GM12878 (cell line): ENCODE measurements at regions not wholly inside any gene's neighbourhood (a gene's known extent, or its start where the extent isn't known, plus 50 kb on each side); places are given as distances from the start of the nearest gene placed in this dataset.

Experiments used
- ATAC-seq: fragments of 200-7000 bp; cut with Tn5 transposase; 3 replicates; pipeline ENCODE4 v1.9.1; 2020; ENCODE audit warnings: mild to moderate bottlenecking, moderate library complexity
- BruUV-seq: library from RNA; stranded (reverse); fragments of 400-500 nt; replicated peaks from 2 replicates; lab custom pipeline; 2021; lab: Mats Ljungman, UMichigan
- CTCF ChIA-PET: fragments of 300-600 bp; sonication (Branson Sonifier 250); formaldehyde crosslinking; extraction: SDS; loops from one replicate; lab custom pipeline; 2021; ENCODE audit warnings: inconsistent platforms; lab: Yijun Ruan, JAX
- POLR2A ChIA-PET: fragments of 350-600 bp; formaldehyde crosslinking; extraction: SDS; loops from one replicate; lab custom pipeline; 2021; ENCODE audit warnings: inconsistent platforms; lab: Charles Lee
- RAD21 ChIA-PET: fragments of 300-600 bp; sonication (Branson Sonifier 250); formaldehyde crosslinking; loops from one replicate; lab custom pipeline; 2023; ENCODE audit warnings: antibody characterized with exemption; ENCODE audit not compliant: unreplicated experiment; lab: Charles Lee
- SMC1A ChIA-PET: fragments of 300-600 bp; sonication (Branson Sonifier 250); formaldehyde crosslinking; loops from one replicate; lab custom pipeline; 2023; ENCODE audit not compliant: unreplicated experiment, uncharacterized antibody; lab: Charles Lee
- DNase-seq: peaks from one replicate; pipeline ENCODE4 v3.0.0-alpha.2; 2011; ENCODE audit warnings: low read depth, low spot score
- FAIRE-seq: peaks from 3 replicates; lab custom pipeline; 2011; peaks lifted over from hg19 to GRCh38; lab: Jason Lieb, UNC
- H2AFZ ChIP-seq: 2 replicates; pipeline ENCODE4 v1.6.0; 2011; ENCODE audit warnings: low read depth, low read length, control low read depth; ENCODE audit not compliant: control insufficient read depth
- H3K27ac ChIP-seq: 2 replicates; pipeline ENCODE4 v1.5.1; 2011; ENCODE audit warnings: control low read depth; ENCODE audit not compliant: control insufficient read depth, insufficient read depth
- H3K27me3 ChIP-seq, 2 experiments: replicated peaks in 1 of 2; 2 replicates each; pipeline versions ENCODE4 v1.6.0 to v1.6.1; 2011; ENCODE audit warnings: low read length in 1 of 2; ENCODE audit not compliant: control insufficient read depth in 2 of 2, insufficient read depth in 2 of 2
- H3K36me3 ChIP-seq, 2 experiments: 2 replicates each; pipeline ENCODE4 v1.5.1; 2011; ENCODE audit warnings: low read length in 1 of 2; ENCODE audit not compliant: control insufficient read depth in 2 of 2, insufficient read depth in 2 of 2
- H3K4me1 ChIP-seq: 2 replicates; pipeline ENCODE4 v1.6.1; 2011; ENCODE audit warnings: mild to moderate bottlenecking, low read length, moderate library complexity, mixed read lengths; ENCODE audit not compliant: control insufficient read depth, insufficient read depth
- H3K4me2 ChIP-seq: 2 replicates; pipeline ENCODE4 v1.6.0; 2011; ENCODE audit warnings: control low read depth; ENCODE audit not compliant: control insufficient read depth, insufficient read depth
- H3K4me3 ChIP-seq: fragments of 200-600 bp; sonication (generic); 2 replicates; pipeline ENCODE4 v1.5.1; 2016
- H3K79me2 ChIP-seq: 2 replicates; pipeline ENCODE4 v1.6.0; 2011; ENCODE audit warnings: low read length; ENCODE audit not compliant: control insufficient read depth, insufficient read depth
- H3K9ac ChIP-seq: 2 replicates; pipeline ENCODE4 v1.8.0; 2011; ENCODE audit warnings: low read length, control low read depth, mixed read lengths; ENCODE audit not compliant: control insufficient read depth, insufficient read depth
- H3K9me3 ChIP-seq: replicated peaks from 3 replicates; pipeline ENCODE4 v1.5.1; 2011; ENCODE audit warnings: mild to moderate bottlenecking, low read length; ENCODE audit not compliant: control insufficient read depth, insufficient read depth
- H4K20me1 ChIP-seq: 2 replicates; pipeline ENCODE4 v1.6.0; 2011; ENCODE audit not compliant: control insufficient read depth, insufficient read depth
- ASH2L ChIP-seq: fragments of 300-600, 200-600 bp; sonication (generic); IDR thresholded peaks from 2 replicates; pipeline ENCODE4 v1.6.1; 2017; ENCODE audit warnings: low read depth, mild to moderate bottlenecking, borderline replicate concordance
- BHLHE40 ChIP-seq, 2 experiments: fragments of 450-650 bp in 1 of 2; IDR thresholded peaks; 2 replicates each; pipeline ENCODE4 v1.6.1; 2011 to 2017; ENCODE audit warnings: low read depth in 2 of 2, borderline replicate concordance in 1 of 2, improper control_type of control experiment in 1 of 2, low read length in 1 of 2, mild to moderate bottlenecking in 1 of 2
- CHD1 ChIP-seq: IDR thresholded peaks from 2 replicates; pipeline ENCODE4 v1.6.1; 2012; ENCODE audit warnings: low read depth, low read length, improper control_type of control experiment
- ESRRA ChIP-seq: IDR thresholded peaks from 2 replicates; pipeline ENCODE4 v1.6.1; 2012; ENCODE audit warnings: mild to moderate bottlenecking, low read length, improper control_type of control experiment
- ETV6 ChIP-seq, 2 experiments: fragments of 450-650 bp in 1 of 2; IDR thresholded peaks in 1 of 2; conservative IDR thresholded peaks in 1 of 2; 2 replicates each; pipeline ENCODE4 v1.6.1; 2014; ENCODE audit warnings: antibody characterized with exemption in 1 of 2, borderline replicate concordance in 1 of 2, low read depth in 1 of 2, mild to moderate bottlenecking in 1 of 2, moderate library complexity in 1 of 2
- HDGF ChIP-seq: fragments of 450-650 bp; IDR thresholded peaks from 2 replicates; pipeline ENCODE4 v1.6.1; 2016; ENCODE audit warnings: antibody characterized with exemption
- KDM1A ChIP-seq: fragments of 200-600 bp; sonication (generic); IDR thresholded peaks from 2 replicates; pipeline ENCODE4 v1.6.1; 2016; ENCODE audit warnings: borderline replicate concordance
- NFYB ChIP-seq: IDR thresholded peaks from 2 replicates; pipeline ENCODE4 v1.6.1; 2011; ENCODE audit warnings: low read depth, mild to moderate bottlenecking, low read length, improper control_type of control experiment, moderate library complexity; ENCODE audit not compliant: insufficient read depth
- SMAD1 ChIP-seq: fragments of 450-650 bp; IDR thresholded peaks from 2 replicates; pipeline ENCODE4 v1.6.1; 2018; ENCODE audit warnings: mild to moderate bottlenecking, low read depth; ENCODE audit not compliant: partially characterized antibody
- SP1 ChIP-seq: IDR thresholded peaks from one replicate; pipeline ENCODE4 v1.6.1; 2011; ENCODE audit warnings: low read depth, low read length
- SREBF2 ChIP-seq: IDR thresholded peaks from 2 replicates; pipeline ENCODE4 v1.6.1; 2012; ENCODE audit warnings: mild to moderate bottlenecking, low read length
- WGBS: methylation state at CpG from one replicate; pipeline ENCODE4 v1.1.6; 2016; ENCODE audit warnings: low lambda C conversion rate; ENCODE audit not compliant: insufficient replicate concordance, insufficient coverage; ENCODE audit errors: missing lambda C conversion rate; 5-methylcytosine and 5-hydroxymethylcytosine counted together
- in situ Hi-C: fragments of 300-500 bp; cut with MboI; formaldehyde crosslinking; loops from 9 replicates; pipeline ENCODE4 v1.14.3; 2018; ENCODE audit warnings: mixed read lengths
- intact Hi-C: fragments of 100-400 bp; cut with micrococcal nuclease; formaldehyde crosslinking; loops from one replicate; pipeline ENCODE4 v1.14.2; 2022; ENCODE audit not compliant: unreplicated experiment
- TF ChIP-seq, protein P1 (sequence below), 3 experiments: IDR thresholded peaks in 2 of 3; conservative IDR thresholded peaks in 1 of 3; 2 replicates each; pipeline ENCODE4 v1.5.1; 2011; ENCODE audit warnings: low read depth in 3 of 3, low read length in 3 of 3, mild to moderate bottlenecking in 3 of 3, control low read depth in 2 of 3, moderate library complexity in 2 of 3, inconsistent platforms in 1 of 3, mixed read lengths in 1 of 3; ENCODE audit not compliant: control insufficient read depth in 2 of 3, insufficient read depth in 1 of 3; ENCODE audit errors: extremely low read depth in 1 of 3
- TF ChIP-seq, protein P2 (sequence below): IDR thresholded peaks from 2 replicates; pipeline ENCODE4 v1.6.1; 2012; ENCODE audit warnings: low read depth, low read length, improper control_type of control experiment

DNA sequence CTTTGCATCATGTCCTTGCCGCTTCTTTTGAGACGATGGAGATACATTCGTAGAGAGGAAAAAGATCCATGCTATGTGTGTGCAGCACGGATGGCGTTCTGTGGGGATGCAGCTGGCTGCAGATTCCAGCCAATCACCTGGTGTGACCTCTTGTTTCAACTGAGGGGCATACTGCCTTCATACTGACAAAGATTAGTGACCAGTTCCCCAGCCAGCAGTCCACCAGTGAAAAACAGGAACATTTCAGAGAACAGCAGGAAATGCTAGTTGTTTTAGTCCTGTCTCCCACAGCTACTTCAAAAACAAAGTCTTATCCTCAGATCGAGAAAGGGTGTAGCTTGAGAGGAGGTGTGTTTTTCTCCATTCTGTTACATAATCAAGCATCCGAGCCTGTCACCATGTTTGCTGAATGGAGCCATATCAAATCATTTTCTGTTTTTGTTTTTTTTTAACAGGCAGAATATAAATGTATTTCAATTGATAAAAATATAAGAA, 255.7 kb upstream of the FMN2 start:
- H3K27ac ChIP-seq = no peak overlapping the region
- FAIRE-seq = no peak
- ChIA-PET SMC1A (no interaction called here), CTCF (no interaction called here), RAD21 (no interaction called here), POLR2A (no interaction called here)
- in situ Hi-C loops (no loop called here), intact Hi-C loops (no loop called here)
- 38% methylated on average over 7 of the region's 7 CpGs for WGBS
- H3K4me2 ChIP-seq = no peak overlapping the region
- H3K9me3 ChIP-seq = no peaks in the 10 kb centered on the region
- H3K36me3 ChIP-seq = no peaks in the 10 kb centered on the region
- H3K27me3 ChIP-seq = no peaks in the 10 kb centered on the region
- BruUV-seq = no TSS peak
- no peaks in the 10 kb centered on the region for H4K20me1 ChIP-seq
- DNase-seq = no peak
- no peak for TF ChIP-seq HDGF
- TF ChIP-seq, protein P1, sequence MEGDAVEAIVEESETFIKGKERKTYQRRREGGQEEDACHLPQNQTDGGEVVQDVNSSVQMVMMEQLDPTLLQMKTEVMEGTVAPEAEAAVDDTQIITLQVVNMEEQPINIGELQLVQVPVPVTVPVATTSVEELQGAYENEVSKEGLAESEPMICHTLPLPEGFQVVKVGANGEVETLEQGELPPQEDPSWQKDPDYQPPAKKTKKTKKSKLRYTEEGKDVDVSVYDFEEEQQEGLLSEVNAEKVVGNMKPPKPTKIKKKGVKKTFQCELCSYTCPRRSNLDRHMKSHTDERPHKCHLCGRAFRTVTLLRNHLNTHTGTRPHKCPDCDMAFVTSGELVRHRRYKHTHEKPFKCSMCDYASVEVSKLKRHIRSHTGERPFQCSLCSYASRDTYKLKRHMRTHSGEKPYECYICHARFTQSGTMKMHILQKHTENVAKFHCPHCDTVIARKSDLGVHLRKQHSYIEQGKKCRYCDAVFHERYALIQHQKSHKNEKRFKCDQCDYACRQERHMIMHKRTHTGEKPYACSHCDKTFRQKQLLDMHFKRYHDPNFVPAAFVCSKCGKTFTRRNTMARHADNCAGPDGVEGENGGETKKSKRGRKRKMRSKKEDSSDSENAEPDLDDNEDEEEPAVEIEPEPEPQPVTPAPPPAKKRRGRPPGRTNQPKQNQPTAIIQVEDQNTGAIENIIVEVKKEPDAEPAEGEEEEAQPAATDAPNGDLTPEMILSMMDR (IDR thresholded peaks at IDR 0.05 in 2 of 3, conservative IDR thresholded peaks at IDR 0.05 in 1 of 3; ENCODE audit: control insufficient read depth in 2 of 3, extremely low read depth in 1 of 3, insufficient read depth in 1 of 3, low read depth in 3 of 3, low read length in 3 of 3) = no peak
- no peak for TF ChIP-seq BHLHE40 (IDR thresholded peaks at IDR 0.05; ENCODE audit: borderline replicate concordance in 1 of 2, low read depth in 2 of 2, low read length in 1 of 2)
- TF ChIP-seq ESRRA = no peak
- no peak for TF ChIP-seq NFYB
- TF ChIP-seq SP1 = no peak
- no peak for TF ChIP-seq SREBF2
- no peak for TF ChIP-seq CHD1
- no peak for TF ChIP-seq ETV6 (conservative IDR thresholded peaks at IDR 0.05 in 1 of 2, IDR thresholded peaks at IDR 0.05 in 1 of 2; ENCODE audit: borderline replicate concordance in 1 of 2, low read depth in 1 of 2)
- TF ChIP-seq, protein P2, sequence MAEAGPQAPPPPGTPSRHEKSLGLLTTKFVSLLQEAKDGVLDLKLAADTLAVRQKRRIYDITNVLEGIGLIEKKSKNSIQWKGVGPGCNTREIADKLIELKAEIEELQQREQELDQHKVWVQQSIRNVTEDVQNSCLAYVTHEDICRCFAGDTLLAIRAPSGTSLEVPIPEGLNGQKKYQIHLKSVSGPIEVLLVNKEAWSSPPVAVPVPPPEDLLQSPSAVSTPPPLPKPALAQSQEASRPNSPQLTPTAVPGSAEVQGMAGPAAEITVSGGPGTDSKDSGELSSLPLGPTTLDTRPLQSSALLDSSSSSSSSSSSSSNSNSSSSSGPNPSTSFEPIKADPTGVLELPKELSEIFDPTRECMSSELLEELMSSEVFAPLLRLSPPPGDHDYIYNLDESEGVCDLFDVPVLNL = no peak
- TF ChIP-seq ASH2L = no peak
- TF ChIP-seq KDM1A = no peak
- no peak for TF ChIP-seq SMAD1
- no peaks in the 10 kb centered on the region for H3K79me2 ChIP-seq
- no peak overlapping the region for H3K4me3 ChIP-seq
- H2AFZ ChIP-seq = no peak overlapping the region
- no peak for ATAC-seq
- no peak overlapping the region for H3K9ac ChIP-seq
- H3K4me1 ChIP-seq = no peaks in the 10 kb centered on the region
